ENCODE measurements at regions not wholly inside any gene's neighbourhood (a gene's known extent, or its start where the extent isn't known, plus 50 kb on each side); places are given as distances from the start of the nearest gene placed in this dataset.
"Not testable (repeated sequence)": the region's sequence is repeated elsewhere in the genome, so short reads cannot be mapped to it uniquely, and the experiment has no call there.

DNA sequence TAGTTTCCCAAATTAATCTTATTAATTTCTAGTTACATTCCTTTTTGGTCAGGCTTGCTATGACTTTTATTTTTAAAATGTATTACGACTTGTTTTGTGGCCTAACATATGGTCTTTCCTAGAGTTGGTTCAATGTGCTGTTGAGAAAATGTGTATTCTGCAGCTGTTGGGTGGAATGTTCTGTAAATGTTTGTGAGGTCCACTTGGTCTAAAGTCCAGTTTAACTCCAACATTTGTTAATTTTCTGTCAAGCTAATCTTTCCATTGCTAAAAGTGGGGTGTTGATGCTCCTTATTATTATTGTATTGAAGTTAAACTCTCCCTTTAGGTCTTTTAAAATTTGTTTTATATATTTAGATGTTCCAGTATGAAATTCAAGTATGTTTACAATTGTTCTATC is 1010.8 kb upstream of the EDIL3 start:
- no peak for DNase-seq

DNA sequence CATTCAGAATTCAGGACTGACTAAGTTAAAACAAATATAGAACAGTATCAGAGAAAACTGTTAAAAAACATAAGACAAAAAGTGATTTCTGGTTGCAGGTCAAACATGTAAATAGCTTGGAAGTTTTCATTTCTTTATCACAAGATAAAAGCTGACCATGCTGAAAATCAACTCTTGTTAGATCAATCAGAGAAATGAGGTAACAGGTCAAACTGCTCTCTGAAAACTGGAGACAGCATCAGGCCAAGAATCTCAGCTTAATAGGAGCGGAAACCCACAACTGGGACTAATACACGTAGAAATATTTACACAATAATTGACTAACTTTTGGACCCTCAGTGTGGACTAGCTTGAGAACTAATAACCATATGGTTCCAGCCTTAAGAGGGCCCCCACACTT is 1012.8 kb upstream of the EDIL3 start:
- DNase-seq = no peak

DNA sequence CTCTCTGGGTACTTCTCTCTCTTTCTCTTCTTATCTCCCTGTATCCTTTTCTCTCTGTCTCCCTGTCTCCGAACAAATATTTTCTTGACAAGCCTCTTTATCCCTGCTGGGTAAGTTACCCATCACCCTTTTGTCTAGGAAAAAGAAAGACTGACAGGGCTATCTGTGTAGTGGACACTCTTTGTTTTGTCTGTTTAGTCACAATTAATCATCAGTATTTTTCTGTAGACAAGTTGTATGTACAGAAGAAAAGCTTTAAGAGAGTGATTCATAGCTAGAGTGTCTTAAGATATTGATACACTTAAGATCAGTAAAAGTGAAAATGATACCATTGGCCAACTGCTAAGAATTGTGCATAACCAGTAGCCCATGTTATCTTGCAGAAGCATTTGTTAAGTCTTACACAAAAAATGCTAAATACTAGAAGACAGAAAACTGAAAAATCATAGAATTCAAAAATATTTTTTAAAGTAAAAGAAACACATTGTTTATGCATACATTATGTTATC is 1043.8 kb upstream of the EDIL3 start:
- DNase-seq = no peak

DNA sequence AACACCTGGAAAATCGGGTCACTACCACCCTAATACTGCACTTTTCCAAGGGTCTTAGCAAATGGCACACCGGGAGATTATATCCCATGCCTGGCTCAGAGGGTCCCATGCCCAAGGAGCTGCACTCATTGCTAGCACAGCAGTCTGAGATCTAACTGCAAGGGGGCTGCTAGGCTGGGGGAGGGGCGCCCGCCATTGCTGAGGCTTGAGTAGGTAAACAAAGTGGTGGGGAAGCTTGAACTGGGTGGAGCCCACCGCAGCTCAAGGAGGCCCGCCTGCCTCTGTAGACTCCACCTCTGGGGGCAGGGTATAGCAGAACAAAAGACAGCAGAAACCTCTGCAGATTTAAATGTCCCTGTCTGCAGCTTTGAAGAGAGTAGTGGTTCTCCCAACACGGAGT is 1047.0 kb upstream of the EDIL3 start:
- DNase-seq = not testable (repeated sequence)

DNA sequence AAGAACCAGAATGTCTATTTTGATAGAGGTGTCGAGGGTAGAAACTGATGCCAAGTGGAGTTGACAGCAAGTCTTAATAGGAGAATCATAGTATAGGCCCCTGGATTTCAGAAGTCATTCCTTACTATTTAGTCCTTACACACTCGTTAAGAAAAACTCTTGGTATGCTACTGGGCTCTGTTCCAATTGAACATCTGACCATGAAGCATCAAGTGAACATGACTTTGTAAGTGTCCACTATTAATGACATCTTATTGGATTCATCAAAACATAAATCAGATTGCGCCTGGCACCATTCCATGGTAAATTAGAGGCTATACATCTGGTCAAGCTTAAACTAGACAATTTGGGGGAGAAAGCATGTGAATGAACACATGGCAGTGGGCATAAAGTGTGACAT is 1056.5 kb upstream of the EDIL3 start:
- DNase-seq = no peak

DNA sequence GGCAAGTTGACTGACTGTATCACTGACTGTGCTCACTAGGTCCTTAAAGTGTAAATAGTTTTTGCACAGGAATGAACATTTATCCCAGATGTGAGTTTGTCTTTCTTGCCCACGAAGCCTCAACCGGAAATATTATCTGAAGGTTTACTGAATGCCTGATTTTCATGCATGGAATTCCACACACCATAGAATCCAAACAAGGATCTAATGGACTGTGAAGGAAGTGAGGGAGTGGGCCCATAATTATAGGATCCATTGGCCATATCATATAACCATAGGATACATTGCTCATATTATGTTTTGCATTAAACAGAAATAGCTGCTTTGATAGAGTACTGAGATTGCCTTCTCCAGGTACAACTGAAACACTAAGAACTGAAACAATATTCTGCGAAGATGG is 1057.2 kb upstream of the EDIL3 start:
- DNase-seq = no peak

DNA sequence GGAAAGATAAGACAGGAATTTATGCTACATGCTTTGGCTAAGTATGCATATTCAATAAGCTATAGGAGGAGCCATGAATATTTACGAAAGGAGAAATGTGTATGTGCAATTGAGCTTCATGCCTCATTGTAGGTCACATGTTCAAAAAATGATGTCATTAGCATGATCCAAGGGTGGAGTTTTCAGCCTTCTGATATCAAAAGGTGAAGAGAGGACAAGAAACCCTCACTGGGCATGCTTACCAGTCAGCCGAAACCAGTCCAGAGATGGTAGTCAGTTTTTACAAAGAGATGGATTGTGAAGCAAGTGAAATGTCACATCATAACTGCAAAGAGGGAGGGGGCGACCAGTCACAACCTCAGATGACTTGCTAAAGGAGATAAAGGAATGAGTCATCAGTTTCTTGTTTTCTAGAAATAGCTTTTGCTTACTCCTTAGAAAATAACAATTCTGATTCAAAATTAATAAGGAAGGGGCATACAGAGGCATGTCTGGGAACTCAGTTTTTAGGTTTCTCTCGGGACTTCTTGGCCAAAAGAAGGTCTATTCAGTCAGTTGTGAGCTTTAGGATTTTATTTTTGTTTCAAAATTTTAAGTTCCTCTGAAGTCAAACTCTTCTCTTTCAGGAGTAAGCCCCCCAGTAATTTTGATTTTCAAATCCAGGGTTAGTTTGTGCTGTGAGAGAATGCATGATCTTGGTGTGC is 1067.8 kb upstream of the EDIL3 start:
- no peak for DNase-seq

DNA sequence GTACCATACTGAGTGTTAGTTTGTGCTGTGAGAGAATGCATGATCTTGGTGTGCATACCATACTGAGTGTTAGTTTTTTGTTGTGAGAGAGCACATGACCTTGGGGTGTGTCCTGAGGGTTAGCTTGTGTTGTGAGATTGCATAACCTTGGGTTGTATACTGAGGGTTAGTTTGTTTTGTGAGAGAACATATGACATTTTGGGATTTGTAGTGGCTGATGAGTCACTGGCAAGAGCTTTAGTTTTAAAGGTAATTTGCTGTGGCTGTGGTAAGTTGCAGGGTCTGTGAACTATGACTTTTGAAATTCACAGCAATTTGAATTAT is 1068.3 kb upstream of the EDIL3 start:
- no peak for DNase-seq

DNA sequence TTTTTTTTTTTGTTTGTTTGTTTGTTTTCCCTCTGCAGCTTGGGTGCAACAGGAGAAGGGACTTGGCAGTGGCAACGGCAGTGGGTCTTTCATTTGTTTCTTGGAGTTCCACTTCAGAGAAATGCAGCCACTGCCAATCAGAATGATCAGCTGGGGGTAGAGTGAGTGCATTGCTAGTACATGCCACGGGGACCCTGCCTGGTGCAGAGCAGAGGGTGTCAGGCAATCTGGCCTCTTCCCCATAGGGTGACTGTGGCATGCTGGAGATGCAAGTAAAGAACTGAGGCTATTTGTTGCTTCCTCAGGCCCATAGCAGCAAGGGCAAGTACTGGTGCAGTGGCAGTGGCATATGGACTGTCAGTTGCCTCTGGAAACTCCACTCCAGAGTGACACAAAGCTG is 1073.6 kb upstream of the EDIL3 start:
- no peak for DNase-seq

DNA sequence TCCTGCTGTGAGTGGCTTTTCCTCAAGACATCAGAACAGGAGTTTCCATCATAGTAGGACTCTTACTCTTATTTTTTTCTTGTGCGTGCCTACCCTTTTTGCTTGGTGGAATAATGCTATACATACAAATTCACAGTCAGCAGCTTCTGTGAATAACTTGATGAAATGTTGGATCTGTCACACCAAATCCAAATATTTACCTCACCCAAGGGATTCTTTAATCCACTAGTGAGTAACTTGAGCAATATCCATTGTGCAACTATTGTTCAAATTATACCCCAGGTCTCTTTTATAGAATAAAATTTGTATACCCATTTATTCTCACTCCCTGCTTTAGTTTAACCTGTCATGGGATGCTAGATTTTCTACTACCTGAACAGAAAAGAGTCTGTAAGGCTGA is 1078.3 kb upstream of the EDIL3 start:
- no peak for DNase-seq

DNA sequence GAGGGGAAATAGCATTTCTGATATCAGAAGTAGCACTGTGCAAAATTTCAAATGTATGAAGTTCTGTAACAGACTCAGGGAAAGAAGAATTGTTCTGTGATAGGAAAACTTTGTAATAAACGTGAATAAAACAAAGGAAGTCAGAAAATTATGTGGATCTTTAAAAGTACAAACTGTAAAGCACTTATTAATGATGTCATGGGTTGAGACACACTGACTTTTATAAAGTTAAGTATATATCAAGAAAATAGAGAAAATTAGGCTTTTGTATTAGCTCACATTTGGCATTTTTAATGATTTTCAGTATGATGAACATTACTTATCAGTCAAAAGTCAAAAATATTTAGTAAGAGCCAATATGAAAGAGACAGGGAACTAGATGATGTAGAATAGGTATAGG is 1081.7 kb upstream of the EDIL3 start:
- DNase-seq = no peak

DNA sequence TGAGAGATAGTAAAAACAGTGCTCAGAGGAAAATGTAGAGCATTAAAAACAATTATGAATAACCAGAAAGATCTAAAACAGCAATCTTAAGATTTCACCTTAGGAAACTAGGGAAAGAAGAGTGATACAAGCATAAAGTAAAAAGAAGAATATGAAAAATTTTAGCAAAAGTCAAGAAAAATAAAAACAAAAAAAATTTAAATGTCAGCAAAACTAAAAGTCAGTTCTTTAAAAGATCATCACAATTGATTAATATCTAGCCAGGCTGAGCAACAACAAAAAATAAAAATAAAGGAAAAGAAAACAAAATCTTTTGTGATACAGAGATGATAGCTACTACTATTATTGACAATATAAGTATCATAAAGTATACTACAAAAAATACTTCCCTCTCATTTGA is 1088.1 kb upstream of the EDIL3 start:
- no peak for DNase-seq

DNA sequence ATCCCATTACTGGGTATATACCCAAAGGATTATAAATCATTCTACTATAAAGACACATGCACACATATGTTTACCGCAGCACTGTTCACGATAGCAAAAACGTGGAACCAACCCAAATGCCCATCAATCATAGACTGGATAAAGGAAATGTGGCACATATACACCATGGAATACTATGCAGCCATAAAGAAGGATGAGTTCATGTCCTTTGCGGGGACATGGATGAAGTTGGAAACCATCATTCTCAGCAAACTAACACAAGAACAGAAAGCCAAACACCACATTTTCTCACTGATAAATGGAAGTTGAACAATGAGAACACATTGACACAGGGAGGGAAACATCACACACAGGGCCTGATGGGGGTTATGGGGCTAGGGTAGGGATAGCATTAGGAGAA is 1090.5 kb upstream of the EDIL3 start:
- DNase-seq = not testable (repeated sequence)

DNA sequence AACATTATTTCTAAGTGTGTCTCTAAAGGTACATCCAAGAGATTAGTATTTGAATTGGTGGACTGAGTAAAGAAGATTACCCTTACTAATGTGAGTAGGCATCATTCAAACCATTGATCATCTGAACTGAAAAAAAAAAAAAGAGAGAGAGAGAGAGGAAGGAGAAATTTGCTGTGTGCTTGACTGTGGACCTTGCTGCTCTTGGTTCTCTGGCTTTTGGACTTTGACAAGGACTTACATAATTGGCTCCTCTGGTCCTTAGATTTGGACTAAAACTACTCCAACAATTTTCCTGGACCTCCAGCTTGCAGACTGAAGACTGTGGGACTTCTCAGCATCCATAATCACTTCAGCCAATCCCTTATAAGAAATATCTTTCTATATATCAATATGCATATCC is 1091.9 kb upstream of the EDIL3 start:
- DNase-seq = no peak

DNA sequence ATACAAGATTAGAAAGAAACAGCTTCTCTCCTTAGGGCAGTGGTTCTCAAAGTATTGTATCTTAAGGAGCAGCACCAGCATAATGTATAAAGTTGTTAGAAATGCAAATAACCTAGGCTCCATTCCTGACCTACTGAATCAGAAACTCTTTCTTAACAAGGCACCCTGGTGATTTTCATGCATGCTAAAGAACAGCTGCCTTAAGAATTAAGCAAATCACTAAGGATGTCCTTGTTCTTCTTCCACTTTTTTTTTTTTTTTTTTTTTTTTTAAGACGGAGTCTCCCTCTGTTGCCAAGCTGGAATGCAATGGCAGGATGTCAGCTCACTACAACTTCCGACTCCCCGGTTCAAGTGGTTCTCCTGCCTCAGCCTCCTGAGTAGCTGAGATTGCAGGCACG is 1095.2 kb upstream of the EDIL3 start:
- no peak for DNase-seq

DNA sequence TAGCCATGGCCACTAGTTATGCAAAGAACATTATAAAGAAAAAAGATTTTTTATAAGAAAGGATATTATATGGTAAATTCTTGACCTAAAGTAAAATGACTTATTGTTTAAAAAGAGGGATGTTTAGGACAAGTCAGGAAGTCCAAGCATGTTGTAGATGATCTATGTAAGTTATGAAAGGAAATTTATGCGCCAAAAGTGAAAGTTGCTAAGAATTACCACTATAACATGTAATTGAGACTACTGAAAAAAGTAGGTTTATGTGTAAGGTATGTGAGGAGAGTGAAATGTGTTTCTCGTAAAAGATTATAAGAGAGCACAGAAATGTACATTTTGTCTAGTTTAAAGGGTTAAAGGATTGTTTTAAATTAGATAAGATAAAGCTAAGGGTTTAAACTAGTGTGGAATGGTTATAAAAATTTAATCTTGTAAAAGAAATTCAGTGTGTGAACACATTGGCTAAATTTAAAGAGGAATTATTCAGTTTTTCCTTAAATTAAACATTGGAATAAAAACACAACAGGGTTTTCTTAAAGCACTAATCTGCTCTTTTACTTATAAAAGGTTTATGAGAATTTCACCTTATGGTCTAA is 1100.4 kb upstream of the EDIL3 start:
- no peak for DNase-seq

DNA sequence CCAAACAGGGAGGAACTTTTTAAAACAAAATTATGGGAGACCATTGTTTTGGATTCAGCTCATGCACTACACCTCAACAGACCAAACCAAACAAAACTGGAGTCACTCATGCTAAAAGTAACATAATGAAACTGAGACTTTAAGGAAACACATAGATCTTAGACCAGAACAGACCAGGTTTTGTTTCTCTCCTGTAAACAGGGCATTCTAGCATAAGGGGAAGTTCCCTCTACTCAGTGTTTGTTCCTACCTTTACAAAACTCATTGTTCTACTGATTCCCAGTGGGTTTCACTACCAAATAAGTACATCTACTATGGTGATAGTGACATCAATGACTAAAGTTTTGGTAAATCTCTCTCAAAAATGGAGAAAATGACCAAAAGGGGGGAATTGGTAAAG is 1103.6 kb upstream of the EDIL3 start:
- DNase-seq = no peak

DNA sequence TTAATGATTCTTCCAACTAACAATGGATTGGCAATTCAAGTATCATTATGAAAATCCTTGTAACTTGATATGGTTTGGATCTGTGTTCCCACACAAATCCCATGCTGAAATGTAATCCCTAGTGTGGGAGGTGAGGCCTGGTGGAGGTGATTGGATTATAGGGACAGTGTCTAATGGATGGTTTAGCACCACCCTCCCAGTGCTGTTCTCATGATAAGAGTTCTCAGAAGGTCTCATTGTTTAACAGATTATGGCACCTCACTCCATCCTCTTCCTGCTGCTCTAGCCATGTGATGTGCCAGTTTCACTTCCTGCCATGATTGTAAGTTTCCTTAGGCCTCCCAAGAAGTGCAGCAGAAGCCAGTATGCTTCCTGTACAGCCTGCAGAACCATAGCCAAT is 1116.2 kb upstream of the EDIL3 start:
- DNase-seq = no peak

DNA sequence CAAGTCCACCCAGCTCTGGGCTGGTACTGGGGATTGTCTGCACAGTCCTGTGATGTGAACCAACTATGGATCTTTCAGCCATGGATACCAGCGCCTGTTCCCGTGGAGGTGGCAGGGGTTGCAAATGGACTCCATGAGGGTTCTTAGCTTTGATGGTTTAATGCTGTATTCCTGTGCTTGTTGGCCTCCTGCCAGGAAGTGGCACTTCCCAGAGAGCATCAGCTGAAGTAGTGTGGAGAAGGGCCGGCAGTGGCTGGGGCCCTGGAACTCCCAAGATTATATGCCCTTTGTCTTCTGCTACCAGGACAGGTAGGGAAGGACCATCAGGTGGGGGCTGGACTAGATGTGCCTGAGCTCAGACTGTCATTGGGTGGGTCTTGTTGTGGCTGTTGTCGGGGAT is 1104.8 kb upstream of the COX7C start:
- no peak for DNase-seq

DNA sequence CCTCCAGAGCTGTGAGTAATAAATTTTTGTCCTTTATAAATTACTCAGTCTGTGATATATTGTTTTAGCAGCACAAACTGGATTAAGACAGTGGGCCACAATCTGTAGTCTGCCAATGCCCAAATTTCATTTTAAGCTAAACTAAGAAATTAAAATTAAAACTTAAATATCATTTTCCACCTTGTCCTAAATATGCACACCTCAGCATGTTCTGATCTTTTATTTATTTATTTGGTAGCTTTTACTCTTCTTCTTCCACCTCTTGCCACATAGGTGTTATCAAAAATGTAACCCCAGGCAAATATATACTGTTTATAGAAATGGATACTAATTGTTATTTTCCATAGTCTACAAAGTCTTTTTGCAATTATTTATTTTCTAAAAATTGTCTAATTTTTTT is 1102.2 kb upstream of the COX7C start:
- DNase-seq = no peak

DNA sequence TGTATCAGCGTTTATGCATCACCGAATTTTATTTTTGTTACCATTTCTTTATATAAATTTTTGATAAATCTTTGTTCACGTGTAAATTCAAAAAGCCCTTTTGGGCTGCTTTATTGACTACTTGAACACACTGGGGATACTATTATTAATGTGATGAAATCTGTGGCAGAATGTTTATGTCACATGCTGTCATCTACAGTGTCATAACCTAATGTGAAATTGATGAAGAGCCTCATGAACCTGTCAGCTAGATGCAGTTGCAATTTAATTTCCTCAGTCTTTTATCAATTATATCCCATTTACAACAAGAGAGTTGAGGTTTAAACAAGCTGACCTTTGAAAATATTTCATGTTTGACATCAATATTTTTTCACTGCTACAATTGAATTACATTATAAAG is 1100.4 kb upstream of the COX7C start:
- DNase-seq = no peak

DNA sequence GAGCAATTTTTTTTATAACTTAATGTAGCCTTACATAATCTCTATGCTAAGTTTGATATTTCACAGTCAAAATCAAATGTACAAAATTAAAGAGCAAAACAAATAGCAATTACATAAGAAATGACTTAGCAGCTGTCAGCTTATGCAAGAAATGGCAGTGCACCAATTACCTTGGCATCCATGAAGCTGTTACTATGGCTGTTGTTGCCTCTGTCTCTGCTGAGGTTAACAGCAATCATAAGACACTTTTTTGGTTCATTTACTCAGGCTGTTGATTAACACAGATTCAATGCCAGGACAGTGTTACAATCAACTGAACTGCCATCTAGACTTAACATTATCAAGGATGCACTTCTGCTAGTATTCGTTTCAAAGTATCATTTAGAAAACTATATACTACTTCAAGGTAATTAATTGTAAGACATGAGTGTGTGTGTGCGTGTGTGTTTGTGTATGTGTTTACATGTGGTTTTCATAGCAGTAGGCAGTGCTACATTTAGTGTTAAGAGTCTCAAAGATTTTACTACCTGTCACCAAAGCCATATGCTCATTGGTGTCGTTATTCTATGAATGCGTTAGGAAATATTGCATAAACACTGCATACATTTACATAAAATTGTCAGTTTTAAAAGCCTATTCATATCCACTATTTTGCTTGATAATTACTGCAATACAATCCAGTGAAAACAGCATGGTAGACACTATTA is 1084.2 kb upstream of the COX7C start:
- peak; percentile 2 for DNase-seq

DNA sequence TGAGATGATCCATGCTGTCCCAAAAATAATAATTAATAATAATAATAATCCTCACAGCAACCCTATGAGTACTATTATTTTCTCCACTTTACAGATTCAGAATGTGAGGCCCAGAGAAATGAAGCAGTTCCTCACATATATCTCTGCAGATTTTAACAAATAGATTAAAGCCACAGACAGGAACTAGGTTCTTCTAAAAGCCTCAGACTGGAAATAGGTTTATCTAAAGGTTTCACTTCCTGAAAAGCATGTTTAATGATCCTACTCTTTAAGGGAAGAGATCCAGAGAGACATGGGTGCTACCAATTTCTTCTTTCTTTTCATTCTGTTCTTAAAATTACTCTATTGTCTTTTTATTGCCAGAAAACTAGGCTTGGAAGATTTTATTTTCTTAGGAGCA is 1079.4 kb upstream of the COX7C start:
- DNase-seq = no peak

DNA sequence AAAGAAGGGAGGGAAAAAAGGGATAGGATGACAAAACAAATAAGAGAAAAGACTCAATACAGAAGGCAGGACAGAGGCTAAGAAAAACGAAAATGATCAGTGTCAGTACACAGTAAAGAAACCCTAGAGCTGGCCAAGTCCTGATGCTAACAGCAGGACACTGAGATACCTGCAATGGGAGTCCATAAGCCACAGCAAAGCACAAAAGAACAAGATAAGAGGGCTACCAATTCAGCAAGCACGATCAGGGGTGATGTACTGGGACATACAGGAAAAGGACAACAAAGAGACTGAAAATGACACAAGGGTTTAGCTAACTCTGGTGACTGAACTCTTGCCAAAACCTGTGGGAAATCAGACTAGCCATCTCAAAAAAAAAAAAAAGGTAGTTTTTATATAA is 1072.6 kb upstream of the COX7C start:
- no peak for DNase-seq

All from occipital lobe (tissue), 1 donor.